Stimulated activated effector memory CD8-positive, alpha-beta T cell treated with anti-CD3 and anti-CD28 coated beads, Interleukin-12 subunit alpha, Interleukin-12 subunit beta, amount 100 ng/mL, for 72 hours (primary cell): ENCODE measurements at regions not wholly inside any gene's neighbourhood (a gene's known extent, or its start where the extent isn't known, plus 50 kb on each side); places are given as distances from the start of the nearest gene placed in this dataset.
A peak's percentile ranks its signal among the peaks of the same experiment; 100 is the strongest.
"Not testable (repeated sequence)": the region's sequence is repeated elsewhere in the genome, so short reads cannot be mapped to it uniquely, and the experiment has no call there.

Source experiments
- ATAC-seq: fragments of 150-1000 bp; cut with Tn5 transposase; 2 replicates; pipeline ENCODE4 v1.10.0; 2021
- DNase-seq, 2 donors: peaks; one replicate each; pipeline ENCODE4 v3.0.0; 2021 to 2022; ENCODE audit warnings: low spot score in 2 of 2
- H3K27ac Mint-ChIP-seq: one replicate; pipeline ENCODE4 v1.8.0; 2022; ENCODE audit warnings: mild to moderate bottlenecking, mixed read lengths
- H3K36me3 Mint-ChIP-seq: one replicate; pipeline ENCODE4 v1.8.0; 2022; ENCODE audit warnings: mild to moderate bottlenecking, mixed read lengths
- H3K4me1 Mint-ChIP-seq: one replicate; pipeline ENCODE4 v1.8.0; 2022; ENCODE audit warnings: mixed read lengths
- H3K4me3 Mint-ChIP-seq: one replicate; pipeline ENCODE4 v1.8.0; 2022; ENCODE audit warnings: mild to moderate bottlenecking, mixed read lengths
- H3K9me3 Mint-ChIP-seq: one replicate; pipeline ENCODE4 v1.8.0; 2022; ENCODE audit warnings: mixed read lengths

DNA sequence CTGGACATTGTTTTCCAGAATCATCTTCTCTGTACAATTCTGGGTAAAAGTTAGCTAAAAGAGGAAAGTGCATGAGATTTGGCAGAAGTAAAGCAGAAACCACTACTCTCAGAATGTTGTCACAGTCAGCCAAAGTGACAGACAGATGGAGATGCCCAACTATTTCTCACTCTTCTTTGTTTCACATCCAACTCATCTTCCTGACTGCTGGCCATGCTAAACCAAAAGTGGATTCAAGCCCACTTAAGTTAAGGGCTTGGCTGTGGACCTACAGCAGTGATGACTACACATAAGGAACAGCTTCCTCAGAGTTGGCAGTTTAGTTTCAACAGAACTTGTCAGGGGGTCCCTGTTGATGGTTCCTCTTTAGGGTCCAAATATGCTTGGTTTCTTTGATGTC, 730.2 kb downstream of the LRRIQ3 start:
- Mint-ChIP-seq H3K4me1 (no peaks in the 10 kb centered on the region), H3K27ac (no peak overlapping the region), H3K9me3 (peaks cover 13% of the 10 kb centered on the region), H3K36me3 (no peaks in the 10 kb centered on the region), H3K4me3 (no peak overlapping the region)
- DNase-seq (no peak), ATAC-seq (no peak)

DNA sequence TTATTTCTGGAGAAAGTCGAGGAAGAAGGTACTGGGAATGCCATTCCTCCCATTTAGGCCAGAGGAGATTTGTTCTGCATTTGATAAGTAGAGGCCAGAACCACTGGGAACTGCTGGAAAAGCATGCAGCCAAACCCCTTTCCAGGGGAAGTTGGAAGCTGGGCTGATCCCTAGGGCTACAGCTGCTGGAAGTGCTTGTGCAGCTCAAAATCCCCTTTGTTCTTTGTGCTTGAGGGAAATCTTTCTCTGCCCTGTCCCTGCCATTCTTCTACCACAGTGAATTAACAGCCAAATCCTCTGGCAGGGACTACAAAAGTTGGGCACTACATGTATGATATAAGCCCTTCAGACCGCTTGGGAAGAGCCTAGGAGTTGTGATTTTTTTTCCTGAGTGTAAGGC, 734.1 kb downstream of the LRRIQ3 start:
- no peak overlapping the region for H3K4me3 Mint-ChIP-seq

DNA sequence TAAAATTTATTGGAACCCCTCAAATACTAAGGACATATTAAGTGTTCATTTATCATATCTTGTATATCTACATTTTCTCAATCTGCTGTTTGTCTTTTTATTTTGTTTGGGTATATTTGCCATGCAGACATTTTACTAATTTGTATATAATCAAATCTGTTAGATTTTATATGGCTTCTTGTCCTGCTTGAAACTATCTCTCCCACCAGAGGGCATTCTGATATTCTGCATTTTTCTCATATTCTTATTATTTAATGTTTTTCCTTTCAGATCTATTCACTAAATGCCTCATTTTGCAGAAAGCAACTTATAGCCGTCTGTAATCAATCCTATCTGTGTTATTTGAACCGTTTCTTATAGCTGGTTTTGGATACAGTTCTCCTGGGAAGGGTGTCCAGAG, 745.5 kb downstream of the LRRIQ3 start:
- DNase-seq (no peak), ATAC-seq (no peak)
- H3K4me1 Mint-ChIP-seq = no peaks in the 10 kb centered on the region
- peaks cover 14% of the 10 kb centered on the region for H3K9me3 Mint-ChIP-seq
- no peaks in the 10 kb centered on the region for H3K36me3 Mint-ChIP-seq
- H3K4me3 Mint-ChIP-seq = no peak overlapping the region
- H3K27ac Mint-ChIP-seq = no peak overlapping the region

More for the DNA sequence above, 734.1 kb downstream of the LRRIQ3 start:
- peaks cover 13% of the 10 kb centered on the region for H3K9me3 Mint-ChIP-seq
- H3K27ac Mint-ChIP-seq = no peak overlapping the region
- no peak for DNase-seq
- ATAC-seq = no peak
- H3K4me1 Mint-ChIP-seq = no peaks in the 10 kb centered on the region
- H3K36me3 Mint-ChIP-seq = no peaks in the 10 kb centered on the region

DNA sequence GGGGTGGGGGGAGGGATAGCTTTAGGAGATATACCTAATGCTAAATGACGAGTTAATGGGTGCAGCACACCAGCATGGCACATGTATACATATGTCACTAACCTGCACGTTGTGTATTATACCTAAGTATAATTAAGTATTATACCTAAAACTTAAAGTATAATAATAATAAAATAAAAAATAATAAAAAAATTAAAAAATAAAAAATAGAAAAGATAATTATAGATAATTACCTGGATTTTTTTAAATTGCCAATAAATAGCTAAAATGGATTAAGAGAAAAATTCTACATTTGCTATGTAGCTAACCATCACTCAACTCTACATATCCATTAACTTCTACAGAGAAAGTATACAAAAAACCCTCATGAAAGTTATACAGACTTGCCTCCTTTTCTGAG, 747.3 kb downstream of the LRRIQ3 start:
- not testable (repeated sequence) for H3K4me1 Mint-ChIP-seq, H3K36me3 Mint-ChIP-seq, ATAC-seq, H3K4me3 Mint-ChIP-seq, H3K27ac Mint-ChIP-seq, DNase-seq
- H3K9me3 Mint-ChIP-seq = peaks cover 20% of the 10 kb centered on the region

DNA sequence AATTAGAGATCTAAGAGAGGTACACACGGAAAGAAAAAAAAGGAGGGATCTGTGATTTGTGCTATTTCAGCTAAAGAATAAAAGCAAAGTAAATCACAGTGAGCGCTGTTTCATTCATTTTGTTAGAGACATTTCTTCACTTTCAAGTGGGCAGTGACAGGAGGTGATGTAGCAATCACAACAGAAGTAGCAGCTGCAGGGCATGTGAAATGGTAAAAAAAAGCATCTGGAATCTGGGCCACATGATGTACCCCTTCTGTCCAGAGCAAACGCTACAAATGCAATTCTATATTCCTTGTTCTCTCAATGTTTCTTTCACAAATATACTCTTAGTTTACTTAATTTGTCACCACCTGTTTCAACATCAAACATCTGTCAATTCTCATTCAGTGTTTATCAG, 786.5 kb downstream of the LRRIQ3 start:
- Mint-ChIP-seq H3K9me3 (peaks cover 9% of the 10 kb centered on the region), H3K4me3 (no peak overlapping the region), H3K27ac (no peak overlapping the region), H3K36me3 (no peaks in the 10 kb centered on the region), H3K4me1 (no peaks in the 10 kb centered on the region)
- no peak for ATAC-seq
- no peak for DNase-seq

DNA sequence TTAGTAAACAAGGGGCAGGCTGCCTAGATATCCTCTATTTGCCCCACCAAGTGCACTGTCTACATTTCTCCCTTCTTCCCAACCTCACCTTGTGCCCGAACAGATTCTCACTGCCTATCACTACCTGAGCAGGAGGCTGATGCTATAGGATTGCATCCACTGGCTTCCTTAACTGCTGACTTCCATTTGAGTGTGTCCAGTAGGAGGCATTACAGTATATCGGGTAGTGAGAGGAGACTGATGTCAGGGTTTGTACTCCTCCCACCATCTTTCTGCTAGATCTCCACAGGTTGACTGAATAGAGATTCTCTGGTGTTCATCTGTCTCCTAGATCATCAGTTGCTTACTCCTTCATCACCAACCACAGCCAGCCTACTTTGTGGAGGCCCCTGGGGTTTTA, 796.3 kb downstream of the LRRIQ3 start:
- DNase-seq = no peak
- Mint-ChIP-seq H3K4me3 (no peak overlapping the region), H3K36me3 (no peaks in the 10 kb centered on the region), H3K9me3 (peaks cover 10% of the 10 kb centered on the region), H3K4me1 (no peaks in the 10 kb centered on the region), H3K27ac (no peak overlapping the region)
- ATAC-seq = no peak

DNA sequence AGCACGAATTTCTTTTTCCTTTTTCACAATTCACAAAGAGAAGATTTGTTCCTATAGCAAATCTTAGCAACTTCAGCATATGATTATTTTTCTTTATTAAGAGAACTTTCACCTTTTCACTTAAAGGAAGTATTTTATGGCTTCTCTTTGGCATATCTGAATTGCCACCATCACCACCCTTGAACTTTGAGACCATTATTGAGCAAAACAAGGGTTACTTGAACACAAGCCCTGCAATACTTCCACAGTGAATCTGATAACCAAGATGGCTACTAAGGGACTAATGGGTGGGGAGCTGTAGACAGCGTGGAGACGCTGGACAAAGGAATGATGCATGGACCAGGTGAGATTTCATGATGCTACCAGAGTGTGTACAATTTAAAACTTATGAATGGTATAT, 815.0 kb downstream of the LRRIQ3 start:
- Mint-ChIP-seq H3K36me3 (no peaks in the 10 kb centered on the region), H3K4me3 (no peak overlapping the region), H3K9me3 (peaks cover 8% of the 10 kb centered on the region), H3K4me1 (no peaks in the 10 kb centered on the region), H3K27ac (no peak overlapping the region)
- ATAC-seq = no peak
- no peak for DNase-seq

DNA sequence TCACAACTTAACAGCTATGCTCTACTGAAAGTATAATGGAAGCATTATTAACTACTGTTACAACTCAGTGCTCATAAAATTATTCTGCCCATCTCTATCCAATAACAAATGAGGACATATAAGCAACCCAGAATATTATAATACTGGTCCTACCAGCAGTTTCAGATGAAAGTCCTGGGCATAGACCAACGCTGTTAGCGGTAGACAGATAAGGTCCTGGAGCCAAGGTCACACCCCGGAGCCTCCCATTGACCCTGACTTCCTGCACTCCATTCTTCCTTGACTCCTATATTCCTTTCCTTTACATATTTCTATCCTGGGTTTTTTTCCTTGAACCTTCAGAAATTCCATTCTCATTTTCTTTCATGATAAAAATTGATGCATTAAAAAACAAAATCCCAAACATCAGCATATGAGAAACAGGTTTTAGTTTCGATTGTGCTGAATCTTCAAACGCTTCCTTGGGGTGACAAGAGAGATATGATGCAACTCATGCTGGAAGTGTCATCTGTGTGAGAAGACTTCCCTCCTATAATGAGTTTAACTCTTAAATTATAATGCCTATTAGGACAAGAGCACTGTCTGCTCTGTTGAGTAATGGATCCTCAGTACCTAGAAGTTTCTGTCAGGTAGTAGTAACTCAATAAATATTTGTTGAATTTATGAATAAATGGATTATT, 831.1 kb downstream of the LRRIQ3 start:
- Mint-ChIP-seq H3K27ac (no peak overlapping the region), H3K36me3 (no peaks in the 10 kb centered on the region), H3K9me3 (peaks cover 13% of the 10 kb centered on the region), H3K4me1 (no peaks in the 10 kb centered on the region), H3K4me3 (no peak overlapping the region)
- no peak for ATAC-seq
- no peak for DNase-seq

DNA sequence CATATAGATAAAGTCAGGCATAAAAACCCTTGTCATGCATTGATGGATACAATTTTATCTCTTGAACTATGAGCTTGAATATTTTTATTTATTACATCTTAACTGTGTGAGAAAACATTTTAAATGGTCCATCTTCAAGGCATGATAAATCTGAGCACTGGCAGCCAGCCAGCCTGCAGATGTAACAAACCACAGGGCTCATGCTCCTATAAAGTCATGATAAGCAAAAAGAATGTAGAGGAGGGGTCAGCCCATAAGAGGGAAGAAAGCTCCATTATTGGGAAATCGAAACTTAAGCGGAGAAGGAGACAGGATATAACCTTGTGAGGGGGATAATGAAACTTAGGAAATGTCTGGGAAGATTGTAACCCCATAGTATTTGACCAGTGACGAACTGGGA, 839.0 kb downstream of the LRRIQ3 start:
- Mint-ChIP-seq H3K4me3 (no peak overlapping the region), H3K9me3 (peaks cover 14% of the 10 kb centered on the region), H3K4me1 (no peaks in the 10 kb centered on the region), H3K36me3 (no peaks in the 10 kb centered on the region), H3K27ac (no peak overlapping the region)
- DNase-seq (no peak), ATAC-seq (no peak)

DNA sequence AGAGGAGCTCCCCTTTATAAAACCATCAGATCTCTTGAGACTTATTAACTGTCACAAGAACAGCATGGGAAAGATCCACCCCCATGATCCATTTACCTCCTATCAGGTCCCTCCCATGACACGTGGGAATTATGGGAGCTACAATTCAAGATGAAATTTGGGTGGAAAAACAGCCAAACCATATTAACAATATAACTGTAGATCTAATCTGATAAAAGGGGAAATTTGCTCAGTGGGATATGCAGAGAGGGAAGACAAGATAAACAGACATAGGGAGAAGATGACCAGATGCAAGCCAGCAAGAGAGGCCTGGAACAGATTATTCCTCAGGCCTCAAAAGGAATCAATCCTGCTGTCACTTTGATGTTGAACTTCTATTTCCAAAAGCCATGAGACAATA, 841.5 kb downstream of the LRRIQ3 start:
- Mint-ChIP-seq H3K9me3 (peaks cover 19% of the 10 kb centered on the region), H3K4me1 (no peaks in the 10 kb centered on the region), H3K36me3 (no peaks in the 10 kb centered on the region), H3K27ac (no peak overlapping the region), H3K4me3 (no peak overlapping the region)
- ATAC-seq = no peak
- DNase-seq = no peak

DNA sequence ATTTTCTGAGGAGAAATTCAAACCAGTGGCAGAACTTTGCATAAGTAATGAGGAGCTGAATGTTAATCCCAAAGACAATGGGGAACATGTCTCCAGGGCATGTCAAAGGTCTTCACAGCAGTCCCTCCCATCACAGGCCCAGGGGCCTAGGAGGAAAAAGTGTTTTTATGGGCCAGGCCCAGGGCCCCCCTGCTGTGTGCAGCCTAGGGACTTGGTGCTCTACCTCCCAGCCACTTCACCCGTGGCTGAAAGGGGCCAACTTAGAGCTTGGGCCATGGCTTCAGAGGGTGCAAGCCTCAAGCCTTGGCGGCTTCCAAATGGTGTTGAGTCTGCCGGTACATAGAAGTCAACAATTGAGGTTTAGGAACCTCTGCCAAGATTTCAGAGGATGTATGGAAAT, 854.0 kb downstream of the LRRIQ3 start:
- peaks cover 4% of the 10 kb centered on the region for H3K9me3 Mint-ChIP-seq
- H3K36me3 Mint-ChIP-seq = no peaks in the 10 kb centered on the region
- no peak for DNase-seq
- no peaks in the 10 kb centered on the region for H3K4me1 Mint-ChIP-seq
- no peak overlapping the region for H3K27ac Mint-ChIP-seq
- ATAC-seq = no peak
- H3K4me3 Mint-ChIP-seq = no peak overlapping the region

DNA sequence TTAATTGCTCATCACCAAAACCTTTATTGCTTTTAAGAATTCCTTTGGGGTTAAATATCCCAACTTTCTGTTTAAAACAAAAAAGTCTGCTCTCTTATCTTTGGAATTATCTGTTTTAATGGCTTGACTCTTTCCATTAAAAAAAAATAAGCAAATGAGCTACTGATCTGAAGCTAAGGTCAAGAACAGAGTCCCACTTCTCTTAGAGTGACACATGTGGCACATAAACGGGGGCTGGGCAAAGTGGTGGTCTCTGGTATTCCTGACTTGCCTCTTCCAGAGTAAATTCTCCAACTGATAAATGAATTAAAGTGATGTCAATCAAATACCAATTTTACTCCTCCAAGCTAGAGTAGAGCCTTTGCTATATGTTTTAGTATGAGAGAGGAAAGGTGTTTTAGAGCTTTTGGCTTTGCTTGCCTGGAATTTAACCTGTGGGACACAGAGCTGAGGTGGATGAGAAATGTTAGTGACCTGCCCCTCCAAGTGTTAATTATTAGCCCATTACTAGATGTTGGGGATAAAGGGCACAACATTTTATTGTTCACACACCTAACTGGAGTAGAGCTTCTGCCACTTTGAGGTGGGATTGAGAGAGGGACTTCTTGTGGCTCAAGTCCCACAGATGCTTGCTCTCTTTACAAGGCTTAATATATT, 864.0 kb downstream of the LRRIQ3 start:
- no peaks in the 10 kb centered on the region for H3K4me1 Mint-ChIP-seq
- H3K27ac Mint-ChIP-seq = no peak overlapping the region
- no peak overlapping the region for H3K4me3 Mint-ChIP-seq
- DNase-seq (no peak), ATAC-seq (no peak)
- H3K36me3 Mint-ChIP-seq = no peaks in the 10 kb centered on the region
- peaks cover 16% of the 10 kb centered on the region for H3K9me3 Mint-ChIP-seq

DNA sequence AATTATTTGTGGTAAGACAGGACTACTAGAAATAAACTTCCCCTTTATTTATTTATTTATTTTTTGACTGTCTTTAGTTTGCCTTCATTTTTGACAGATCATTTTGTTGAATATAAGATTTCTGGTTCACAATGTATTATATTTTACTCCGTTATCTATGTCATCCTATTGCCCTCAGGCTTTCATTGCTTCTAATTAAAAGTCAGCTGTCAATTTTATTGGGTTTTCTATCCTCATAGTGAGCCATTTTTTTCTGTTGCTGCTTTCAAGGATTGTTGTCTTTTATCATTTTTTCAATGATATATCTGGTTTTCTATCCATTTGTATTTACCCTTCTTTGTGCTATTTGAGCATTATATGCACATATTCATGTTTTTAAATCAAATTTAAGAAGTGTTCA, 866.2 kb downstream of the LRRIQ3 start:
- Mint-ChIP-seq H3K4me1 (no peaks in the 10 kb centered on the region), H3K27ac (no peak overlapping the region), H3K4me3 (no peak overlapping the region), H3K36me3 (no peaks in the 10 kb centered on the region), H3K9me3 (peaks cover 15% of the 10 kb centered on the region)
- no peak for DNase-seq
- no peak for ATAC-seq

DNA sequence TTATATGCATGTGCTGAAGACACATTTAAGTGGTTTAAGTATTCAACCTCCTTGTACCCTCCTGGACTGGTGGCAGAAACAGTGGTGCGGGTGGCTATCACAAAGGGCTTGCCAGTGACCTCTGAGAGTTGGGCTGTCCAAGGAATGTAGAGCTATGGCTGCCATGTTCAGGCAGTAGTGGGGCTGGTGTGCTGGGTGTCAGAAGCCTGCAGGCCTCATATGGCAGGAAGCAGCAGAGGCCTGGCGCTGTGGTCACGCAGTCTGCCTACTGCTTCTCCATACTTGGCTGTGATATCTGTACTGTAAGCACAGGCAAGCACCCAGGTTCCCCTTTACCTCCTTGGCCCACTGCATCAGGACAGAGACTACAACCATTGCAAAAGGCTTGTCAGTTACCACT, 870.0 kb downstream of the LRRIQ3 start:
- no peak overlapping the region for H3K4me3 Mint-ChIP-seq

DNA sequence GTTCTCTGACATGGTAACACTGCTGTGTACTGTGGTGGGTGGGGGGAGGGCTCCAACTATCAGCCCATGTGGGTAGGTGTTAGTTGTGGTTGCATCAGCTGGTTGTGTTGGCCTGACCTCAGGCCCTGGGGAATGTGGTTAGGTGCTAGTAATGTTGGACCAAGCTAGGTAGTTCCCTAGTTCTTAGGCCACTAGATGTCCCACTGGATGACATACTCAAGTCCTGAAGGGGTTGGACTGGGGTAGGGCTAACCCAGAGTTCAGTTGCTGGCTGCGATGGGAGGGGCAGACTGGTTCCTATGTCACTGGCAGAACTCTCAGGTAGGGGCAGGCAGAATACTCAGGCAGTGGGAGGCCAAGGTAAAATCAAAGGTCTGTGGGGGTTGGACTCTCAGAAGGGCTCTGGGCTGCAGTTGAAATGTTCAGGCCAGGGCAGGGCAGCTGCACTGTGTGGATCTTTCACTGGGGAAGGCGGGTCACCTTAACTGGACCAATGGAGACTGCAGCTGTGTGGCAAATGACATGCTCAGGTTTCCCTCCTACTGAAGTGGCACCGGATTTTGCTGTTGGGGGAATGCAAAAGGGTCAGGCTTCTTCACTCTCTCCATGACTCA, 870.7 kb downstream of the LRRIQ3 start:
- no peaks in the 10 kb centered on the region for H3K36me3 Mint-ChIP-seq
- no peaks in the 10 kb centered on the region for H3K4me1 Mint-ChIP-seq
- peaks cover 29% of the 10 kb centered on the region for H3K9me3 Mint-ChIP-seq
- no peak overlapping the region for H3K27ac Mint-ChIP-seq
- no peak for ATAC-seq
- no peak overlapping the region for H3K4me3 Mint-ChIP-seq
- no peak for DNase-seq

More for the DNA sequence above, 870.0 kb downstream of the LRRIQ3 start:
- Mint-ChIP-seq H3K4me1 (no peaks in the 10 kb centered on the region), H3K27ac (no peak overlapping the region), H3K9me3 (peaks cover 32% of the 10 kb centered on the region), H3K36me3 (no peaks in the 10 kb centered on the region)
- DNase-seq (no peak), ATAC-seq (peak; percentile 26)

DNA sequence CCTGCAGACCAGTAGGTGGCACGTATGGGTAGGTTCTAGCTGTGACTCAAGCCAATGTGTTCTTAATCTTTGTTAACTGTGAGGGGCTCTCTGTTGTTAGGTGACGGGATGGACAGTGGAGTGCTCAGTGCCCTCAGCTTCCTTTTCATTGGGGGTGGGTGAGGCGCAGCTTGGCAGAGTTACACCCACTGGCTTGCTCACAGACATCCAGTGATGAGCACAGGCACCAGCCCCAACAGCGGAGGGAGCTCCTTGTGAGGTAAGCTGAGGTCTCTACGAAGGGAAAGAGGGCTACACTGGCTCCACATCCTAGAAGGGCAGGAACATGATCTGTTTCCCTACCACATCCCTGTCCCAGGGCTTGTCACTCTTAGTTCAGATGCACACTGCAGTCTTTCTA, 871.3 kb downstream of the LRRIQ3 start:
- DNase-seq = no peak
- Mint-ChIP-seq H3K4me3 (no peak overlapping the region), H3K9me3 (peaks cover 23% of the 10 kb centered on the region), H3K4me1 (no peaks in the 10 kb centered on the region), H3K36me3 (no peaks in the 10 kb centered on the region), H3K27ac (no peak overlapping the region)
- no peak for ATAC-seq
